ENCODE measurements at regions not wholly inside any gene's neighbourhood (a gene's known extent, or its start where the extent isn't known, plus 50 kb on each side); places are given as distances from the start of the nearest gene placed in this dataset.

GRCh38 chr15:95684126-95684525 is 646.4 kb upstream of the NR2F2 start:
- TF ChIP-seq CTCF (IDR thresholded peaks at IDR 0.05; ENCODE audit: borderline replicate concordance) = no peak
- H3K27ac ChIP-seq (replicated peaks) = no peak overlapping the region
- H3K4me3 ChIP-seq = no peak overlapping the region
- H3K9me3 ChIP-seq (replicated peaks) = no peaks in the 10 kb centered on the region
- H3K4me1 ChIP-seq = no peaks in the 10 kb centered on the region
- no peak for DNase-seq
- intact Hi-C loops (cut with micrococcal nuclease) = no loop called here
- no peaks in the 10 kb centered on the region for H3K36me3 ChIP-seq
- no peaks in the 10 kb centered on the region for H3K27me3 ChIP-seq (ENCODE audit: low read depth)

DNA sequence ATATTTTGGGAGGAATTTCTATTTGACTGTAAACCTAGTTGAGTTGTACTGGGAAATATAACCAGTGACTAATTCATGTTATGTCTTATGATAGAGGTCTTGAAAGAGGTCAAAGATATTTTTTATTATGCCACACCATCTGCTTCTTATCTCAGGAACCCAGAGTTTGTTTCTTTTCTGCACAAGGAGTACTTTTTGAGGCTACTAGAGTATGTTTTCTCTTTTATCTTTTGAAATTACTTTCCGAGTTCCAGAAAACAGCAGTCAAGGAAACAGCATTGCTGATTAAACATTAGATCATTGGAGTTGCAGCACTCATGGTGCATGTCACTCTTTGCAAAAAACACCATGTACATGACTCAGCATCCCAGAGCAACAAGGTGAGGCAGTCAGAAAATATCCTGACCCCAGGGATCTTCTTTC is 645.8 kb upstream of the NR2F2 start:
- TF ChIP-seq CTCF (IDR thresholded peaks at IDR 0.05; ENCODE audit: borderline replicate concordance) = no peak
- Histone ChIP-seq H3K36me3 (no peaks in the 10 kb centered on the region), H3K9me3 (replicated peaks) (no peaks in the 10 kb centered on the region), H3K27ac (replicated peaks) (no peak overlapping the region), H3K4me3 (no peak overlapping the region), H3K4me1 (no peaks in the 10 kb centered on the region), H3K27me3 (ENCODE audit: low read depth) (no peaks in the 10 kb centered on the region)
- intact Hi-C loops (cut with micrococcal nuclease) = no loop called here
- DNase-seq = no peak

DNA sequence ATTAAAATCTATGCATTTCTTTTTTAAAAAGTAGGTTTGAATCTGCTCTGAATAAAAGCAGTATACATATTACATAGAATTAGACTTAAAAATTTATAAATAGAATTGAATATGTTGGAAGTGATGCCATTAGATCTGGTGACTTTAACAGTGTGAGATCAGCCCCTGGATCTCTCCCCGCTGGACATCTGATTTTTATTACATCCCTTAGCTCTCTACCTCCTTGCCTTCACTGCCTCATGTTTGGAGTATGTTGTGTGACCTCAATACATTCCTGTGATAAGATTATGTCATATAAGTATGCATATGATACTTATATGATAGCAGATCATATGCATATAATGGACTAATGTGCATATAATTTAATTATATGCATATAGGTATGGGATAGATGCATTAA is 643.4 kb upstream of the NR2F2 start:
- DNase-seq = no peak
- H3K36me3 ChIP-seq = no peaks in the 10 kb centered on the region
- H3K27ac ChIP-seq (replicated peaks) = no peak overlapping the region
- intact Hi-C loops (cut with micrococcal nuclease) = no loop called here
- peaks cover 8% of the 10 kb centered on the region for H3K9me3 ChIP-seq (replicated peaks)
- H3K4me1 ChIP-seq = no peaks in the 10 kb centered on the region
- TF ChIP-seq CTCF (IDR thresholded peaks at IDR 0.05; ENCODE audit: borderline replicate concordance) = no peak
- no peaks in the 10 kb centered on the region for H3K27me3 ChIP-seq (ENCODE audit: low read depth)
- H3K4me3 ChIP-seq = no peak overlapping the region

- no peak overlapping the region for H3K27ac ChIP-seq (replicated peaks)
- TF ChIP-seq CTCF (IDR thresholded peaks at IDR 0.05; ENCODE audit: borderline replicate concordance) = no peak
- no peaks in the 10 kb centered on the region for H3K27me3 ChIP-seq (ENCODE audit: low read depth)
- no peak overlapping the region for H3K4me3 ChIP-seq
- H3K4me1 ChIP-seq = no peaks in the 10 kb centered on the region
- intact Hi-C loops (cut with micrococcal nuclease) = no loop called here
- peaks cover 12% of the 10 kb centered on the region for H3K9me3 ChIP-seq (replicated peaks)
- no peak for DNase-seq
- H3K36me3 ChIP-seq = no peaks in the 10 kb centered on the region
Measured at GRCh38 chr15:95687686-95688085, 642.8 kb upstream of the NR2F2 start.

DNA sequence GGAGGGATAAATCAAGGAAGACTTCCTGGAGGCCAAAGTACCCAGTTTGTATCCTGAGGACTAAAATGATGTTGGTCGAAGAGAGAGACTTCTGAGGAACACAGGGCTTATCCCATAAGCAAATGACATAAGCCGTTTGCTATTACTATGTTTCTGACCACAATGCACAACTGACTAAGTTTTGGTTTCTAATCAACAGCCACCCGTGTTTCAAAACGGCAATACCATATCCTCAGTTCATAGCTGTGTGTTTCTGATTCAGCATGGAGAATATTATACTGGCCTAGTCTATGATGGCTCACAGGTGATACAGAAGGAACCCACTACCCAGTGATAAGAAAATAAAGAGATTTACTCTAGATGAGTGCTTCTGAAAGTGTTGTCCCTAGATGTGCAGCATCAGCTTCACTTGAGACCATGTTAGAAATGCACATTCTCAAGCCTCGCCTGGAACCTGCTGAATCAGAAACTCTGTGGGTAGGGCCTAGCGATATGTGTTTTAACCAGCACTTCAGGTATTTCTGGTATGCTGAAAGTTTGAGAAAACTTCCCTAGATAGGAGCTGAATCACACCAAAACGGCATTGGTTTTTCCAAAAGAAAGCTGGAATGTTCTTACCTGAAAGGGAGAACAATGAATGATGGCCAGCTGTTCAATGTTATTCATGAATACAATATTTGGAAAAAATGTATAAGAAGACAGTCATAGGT is 639.7 kb upstream of the NR2F2 start:
- no peak for DNase-seq
- Histone ChIP-seq H3K4me3 (no peak overlapping the region), H3K27me3 (ENCODE audit: low read depth) (no peaks in the 10 kb centered on the region), H3K36me3 (no peaks in the 10 kb centered on the region), H3K27ac (replicated peaks) (no peak overlapping the region), H3K9me3 (replicated peaks) (peaks cover 43% of the 10 kb centered on the region), H3K4me1 (no peaks in the 10 kb centered on the region)
- no peak for TF ChIP-seq CTCF (IDR thresholded peaks at IDR 0.05; ENCODE audit: borderline replicate concordance)
- intact Hi-C loops (cut with micrococcal nuclease) = no loop called here

All from left ventricle myocardium inferior (tissue), 1 donor.